GM19193 (cell line): ENCODE measurements at regions not wholly inside any gene's neighbourhood (a gene's known extent, or its start where the extent isn't known, plus 50 kb on each side); places are given as distances from the start of the nearest gene placed in this dataset.
A peak's percentile ranks its signal among the peaks of the same experiment; 100 is the strongest.

Experiments
- POLR2A ChIP-seq: IDR thresholded peaks from 4 replicates; pipeline ENCODE4 v1.6.1; 2011; ENCODE audit not compliant: insufficient read depth, insufficient read length; ENCODE audit errors: extremely low read depth

GRCh38 chr17:81345228-81346089, 49.8 kb upstream of the BAHCC1 start:
- TF ChIP-seq POLR2A, result peak; percentile 67
